Testis (tissue), 2 donors: ENCODE measurements at regions not wholly inside any gene's neighbourhood (a gene's known extent, or its start where the extent isn't known, plus 50 kb on each side); places are given as distances from the start of the nearest gene placed in this dataset.
A peak's percentile ranks its signal among the peaks of the same experiment; 100 is the strongest.

Source experiments
- DNase-seq: peaks from one replicate; pipeline ENCODE4 v3.0.0-alpha.2; 2019
- H3K27ac ChIP-seq, 2 donors: fragments of 200-600 bp; sonication (generic); one replicate each; pipeline ENCODE4 v1.5.1; 2019
- H3K27me3 ChIP-seq: fragments of 200-600 bp; sonication (generic); one replicate; pipeline ENCODE4 v1.5.1; 2019
- H3K36me3 ChIP-seq: fragments of 200-600 bp; sonication (generic); one replicate; pipeline ENCODE4 v1.5.1; 2017; ENCODE audit warnings: low read depth; ENCODE audit errors: missing control alignments
- H3K4me1 ChIP-seq: fragments of 200-600 bp; sonication (generic); one replicate; pipeline ENCODE4 v1.5.1; 2019
- H3K4me3 ChIP-seq, 2 donors: fragments of 200-600 bp; sonication (generic); one replicate each; pipeline ENCODE4 v1.5.1; 2017 to 2019
- H3K9me3 ChIP-seq: fragments of 200-600 bp; sonication (generic); one replicate; pipeline ENCODE4 v1.5.1; 2017
- CTCF ChIP-seq, 3 experiments: fragments of 450-650 bp in 2 of 3; fragments of 200-600 bp in 1 of 3; sonication (generic) in 1 of 3; IDR thresholded peaks; one replicate each; pipeline ENCODE4 v1.5.1; 2016 to 2019; ENCODE audit warnings: antibody characterized with exemption in 3 of 3, mild to moderate bottlenecking in 2 of 3, moderate library complexity in 1 of 3
- POLR2A ChIP-seq: fragments of 450-650 bp; IDR thresholded peaks from one replicate; pipeline ENCODE4 v1.6.1; 2017; ENCODE audit warnings: antibody characterized with exemption, mild to moderate bottlenecking, moderate library complexity
- WGBS, 2 donors: methylation state at CpG; one replicate each; pipeline ENCODE4 v1.1.5; 2018; 5-methylcytosine and 5-hydroxymethylcytosine counted together
- intact Hi-C: fragments of 100-400 bp; cut with DNase I; formaldehyde crosslinking; loops from one replicate; pipeline ENCODE4 v1.15.1; 2023; ENCODE audit warnings: low total_unique reads

- Histone ChIP-seq H3K4me1 (no peaks in the 10 kb centered on the region), H3K27me3 (no peaks in the 10 kb centered on the region), H3K9me3 (no peaks in the 10 kb centered on the region), H3K27ac (no peak overlapping the region), H3K36me3 (no peaks in the 10 kb centered on the region), H3K4me3 (no peak overlapping the region)
- intact Hi-C loops, result no loop called here
- TF ChIP-seq CTCF (IDR thresholded peaks at IDR 0.05) (no peak), POLR2A (no peak)
- DNase-seq, result peak; percentile 9
- 89 to 95% methylated on average over 3 to 5 of the region's 5 CpGs for WGBS, 2 donors
Measured at GRCh38 chr22:47356511-47357011, 594.1 kb downstream of the TBC1D22A start.

- Histone ChIP-seq H3K4me1 (no peaks in the 10 kb centered on the region), H3K4me3 (no peak overlapping the region), H3K27ac (no peak overlapping the region), H3K9me3 (no peaks in the 10 kb centered on the region), H3K27me3 (no peaks in the 10 kb centered on the region), H3K36me3 (no peaks in the 10 kb centered on the region)
- no peak for TF ChIP-seq CTCF (IDR thresholded peaks at IDR 0.05)
- TF ChIP-seq POLR2A, result no peak
- WGBS, 2 donors, result 92 to 95% methylated on average over 11 to 13 of the region's 13 CpGs
- DNase-seq, result peak; percentile 1
- intact Hi-C loops, result no loop called here
Measured at GRCh38 chr22:47355776-47356510, 593.5 kb downstream of the TBC1D22A start.

- Histone ChIP-seq H3K27me3 (no peaks in the 10 kb centered on the region), H3K27ac (no peak overlapping the region), H3K4me1 (no peaks in the 10 kb centered on the region), H3K4me3 (no peak overlapping the region), H3K9me3 (no peaks in the 10 kb centered on the region), H3K36me3 (no peaks in the 10 kb centered on the region)
- TF ChIP-seq POLR2A, result no peak
- TF ChIP-seq CTCF (IDR thresholded peaks at IDR 0.05), result no peak
- DNase-seq, result peak; percentile 4
- intact Hi-C loops, result no loop called here
- WGBS, 2 donors, result 88% methylated on average over 1 to 4 of the region's 4 CpGs
Measured at GRCh38 chr22:47355388-47355725, 592.9 kb downstream of the TBC1D22A start.

- intact Hi-C loops, result no loop called here
- TF ChIP-seq POLR2A, result no peak
- TF ChIP-seq CTCF (IDR thresholded peaks at IDR 0.05), result no peak
- 90 to 96% methylated on average over 10 to 16 of the region's 16 CpGs for WGBS, 2 donors
- Histone ChIP-seq H3K4me1 (no peaks in the 10 kb centered on the region), H3K9me3 (no peaks in the 10 kb centered on the region), H3K36me3 (no peaks in the 10 kb centered on the region), H3K4me3 (no peak overlapping the region), H3K27me3 (no peaks in the 10 kb centered on the region), H3K27ac (no peak overlapping the region)
- DNase-seq, result peak; percentile 8
Measured at GRCh38 chr22:47354668-47355387, 592.4 kb downstream of the TBC1D22A start.
